ENCODE measurements at regions not wholly inside any gene's neighbourhood (a gene's known extent, or its start where the extent isn't known, plus 50 kb on each side); places are given as distances from the start of the nearest gene placed in this dataset.

DNA sequence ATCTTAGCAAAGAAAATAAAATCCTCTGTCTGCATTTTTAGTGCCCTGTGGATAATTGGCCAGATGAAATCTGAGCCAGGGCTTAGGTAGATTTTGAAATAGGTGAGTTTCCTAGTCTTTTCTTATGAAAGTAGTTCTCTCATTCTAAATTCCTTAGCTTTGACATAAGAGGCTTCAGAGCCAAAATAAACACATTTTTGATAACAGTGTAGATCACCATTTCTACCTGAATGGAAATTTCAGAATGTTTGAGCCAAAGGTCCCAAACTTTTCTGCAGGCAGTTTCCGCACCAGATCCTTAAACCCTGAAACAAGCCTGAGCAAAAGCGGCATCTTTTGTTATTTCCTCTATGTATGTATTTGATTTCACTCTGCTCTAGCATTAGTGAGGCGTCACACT, 551.2 kb downstream of the EFNB2 start:
- TF ChIP-seq, protein P1, sequence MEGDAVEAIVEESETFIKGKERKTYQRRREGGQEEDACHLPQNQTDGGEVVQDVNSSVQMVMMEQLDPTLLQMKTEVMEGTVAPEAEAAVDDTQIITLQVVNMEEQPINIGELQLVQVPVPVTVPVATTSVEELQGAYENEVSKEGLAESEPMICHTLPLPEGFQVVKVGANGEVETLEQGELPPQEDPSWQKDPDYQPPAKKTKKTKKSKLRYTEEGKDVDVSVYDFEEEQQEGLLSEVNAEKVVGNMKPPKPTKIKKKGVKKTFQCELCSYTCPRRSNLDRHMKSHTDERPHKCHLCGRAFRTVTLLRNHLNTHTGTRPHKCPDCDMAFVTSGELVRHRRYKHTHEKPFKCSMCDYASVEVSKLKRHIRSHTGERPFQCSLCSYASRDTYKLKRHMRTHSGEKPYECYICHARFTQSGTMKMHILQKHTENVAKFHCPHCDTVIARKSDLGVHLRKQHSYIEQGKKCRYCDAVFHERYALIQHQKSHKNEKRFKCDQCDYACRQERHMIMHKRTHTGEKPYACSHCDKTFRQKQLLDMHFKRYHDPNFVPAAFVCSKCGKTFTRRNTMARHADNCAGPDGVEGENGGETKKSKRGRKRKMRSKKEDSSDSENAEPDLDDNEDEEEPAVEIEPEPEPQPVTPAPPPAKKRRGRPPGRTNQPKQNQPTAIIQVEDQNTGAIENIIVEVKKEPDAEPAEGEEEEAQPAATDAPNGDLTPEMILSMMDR (IDR thresholded peaks at IDR 0.05) = no peak
- TF ChIP-seq POLR2AphosphoS5 (IDR thresholded peaks at IDR 0.05; ENCODE audit: insufficient read depth in 1 of 2, low read depth in 1 of 2) (no peak), POLR2A (IDR thresholded peaks at IDR 0.05) (no peak)

Data from vagina (tissue), 2 donors.